Activated T-helper 17 cell treated with anti-CD3 and anti-CD28 coated beads, Interleukin-2, amount 50 U/mL, for 72 hours (primary cell): ENCODE measurements at regions not wholly inside any gene's neighbourhood (a gene's known extent, or its start where the extent isn't known, plus 50 kb on each side); places are given as distances from the start of the nearest gene placed in this dataset.

Source experiments
- ATAC-seq: fragments of 150-1000 bp; cut with Tn5 transposase; replicated peaks from 2 replicates; pipeline ENCODE4 v1.10.0; 2021; ENCODE audit warnings: mild to moderate bottlenecking, moderate library complexity
- H3K27ac Mint-ChIP-seq: one replicate; pipeline ENCODE4 v1.8.0; 2022; ENCODE audit warnings: mixed read lengths
- H3K27me3 Mint-ChIP-seq: one replicate; pipeline ENCODE4 v1.8.0; 2022; ENCODE audit warnings: mixed read lengths
- H3K36me3 Mint-ChIP-seq: one replicate; pipeline ENCODE4 v1.8.0; 2022; ENCODE audit warnings: low read depth, mild to moderate bottlenecking, mixed read lengths
- H3K4me1 Mint-ChIP-seq: one replicate; pipeline ENCODE4 v1.8.0; 2022; ENCODE audit warnings: mixed read lengths
- H3K4me3 Mint-ChIP-seq: one replicate; pipeline ENCODE4 v1.8.0; 2022; ENCODE audit warnings: mild to moderate bottlenecking, mixed read lengths
- H3K9me3 Mint-ChIP-seq: one replicate; pipeline ENCODE4 v1.8.0; 2022; ENCODE audit warnings: mixed read lengths

GRCh38 chr9:118529624-118530214, 825.5 kb downstream of the TLR4 start:
- Mint-ChIP-seq H3K27me3 (no peaks in the 10 kb centered on the region), H3K27ac (no peak overlapping the region), H3K4me3 (no peak overlapping the region), H3K36me3 (no peaks in the 10 kb centered on the region), H3K4me1 (no peaks in the 10 kb centered on the region), H3K9me3 (no peaks in the 10 kb centered on the region)
- ATAC-seq = no peak

- H3K4me3 Mint-ChIP-seq = no peak overlapping the region
- no peaks in the 10 kb centered on the region for H3K9me3 Mint-ChIP-seq
- H3K36me3 Mint-ChIP-seq = no peaks in the 10 kb centered on the region
- no peak overlapping the region for H3K27ac Mint-ChIP-seq
- no peaks in the 10 kb centered on the region for H3K4me1 Mint-ChIP-seq
- no peak for ATAC-seq
- H3K27me3 Mint-ChIP-seq = no peaks in the 10 kb centered on the region
These were observed 828.4 kb downstream of the TLR4 start for GRCh38 chr9:118532592-118532991.

- Mint-ChIP-seq H3K36me3 (no peaks in the 10 kb centered on the region), H3K4me3 (no peak overlapping the region), H3K4me1 (no peaks in the 10 kb centered on the region), H3K27ac (no peak overlapping the region), H3K27me3 (no peaks in the 10 kb centered on the region), H3K9me3 (no peaks in the 10 kb centered on the region)
- no peak for ATAC-seq
These were observed 828.9 kb downstream of the TLR4 start for GRCh38 chr9:118533101-118533500.

- no peaks in the 10 kb centered on the region for H3K9me3 Mint-ChIP-seq
- H3K36me3 Mint-ChIP-seq = no peaks in the 10 kb centered on the region
- H3K4me3 Mint-ChIP-seq = no peak overlapping the region
- no peaks in the 10 kb centered on the region for H3K4me1 Mint-ChIP-seq
- no peaks in the 10 kb centered on the region for H3K27me3 Mint-ChIP-seq
- no peak overlapping the region for H3K27ac Mint-ChIP-seq
- no peak for ATAC-seq
These were observed 829.6 kb downstream of the TLR4 start for GRCh38 chr9:118533850-118534249.

GRCh38 chr9:118536153-118536552, 832.0 kb downstream of the TLR4 start:
- Mint-ChIP-seq H3K4me1 (no peaks in the 10 kb centered on the region), H3K27ac (no peak overlapping the region), H3K27me3 (no peaks in the 10 kb centered on the region), H3K36me3 (no peaks in the 10 kb centered on the region), H3K9me3 (no peaks in the 10 kb centered on the region), H3K4me3 (no peak overlapping the region)
- ATAC-seq = no peak

GRCh38 chr9:118538959-118539358, 830.3 kb downstream of the BRINP1 start:
- Mint-ChIP-seq H3K27me3 (no peaks in the 10 kb centered on the region), H3K4me3 (no peak overlapping the region), H3K36me3 (no peaks in the 10 kb centered on the region), H3K27ac (no peak overlapping the region), H3K9me3 (no peaks in the 10 kb centered on the region), H3K4me1 (no peaks in the 10 kb centered on the region)
- no peak for ATAC-seq

GRCh38 chr9:118553465-118553864, 815.8 kb downstream of the BRINP1 start:
- ATAC-seq = no peak
- no peak overlapping the region for H3K27ac Mint-ChIP-seq

GRCh38 chr9:118554987-118555386, 814.2 kb downstream of the BRINP1 start:
- no peak overlapping the region for H3K4me3 Mint-ChIP-seq
- ATAC-seq = no peak
- peaks cover 13% of the 10 kb centered on the region for H3K9me3 Mint-ChIP-seq
- H3K27me3 Mint-ChIP-seq = no peaks in the 10 kb centered on the region
- H3K36me3 Mint-ChIP-seq = no peaks in the 10 kb centered on the region
- H3K4me1 Mint-ChIP-seq = no peaks in the 10 kb centered on the region
- H3K27ac Mint-ChIP-seq = no peak overlapping the region

More at GRCh38 chr9:118553465-118553864, 815.8 kb downstream of the BRINP1 start:
- no peak overlapping the region for H3K4me3 Mint-ChIP-seq
- no peaks in the 10 kb centered on the region for H3K4me1 Mint-ChIP-seq
- H3K27me3 Mint-ChIP-seq = no peaks in the 10 kb centered on the region
- H3K9me3 Mint-ChIP-seq = peaks cover 13% of the 10 kb centered on the region
- no peaks in the 10 kb centered on the region for H3K36me3 Mint-ChIP-seq

GRCh38 chr9:118558026-118558425, 811.2 kb downstream of the BRINP1 start:
- H3K9me3 Mint-ChIP-seq = peaks cover 13% of the 10 kb centered on the region
- no peaks in the 10 kb centered on the region for H3K27me3 Mint-ChIP-seq
- H3K4me1 Mint-ChIP-seq = no peaks in the 10 kb centered on the region
- H3K36me3 Mint-ChIP-seq = no peaks in the 10 kb centered on the region
- no peak overlapping the region for H3K4me3 Mint-ChIP-seq
- no peak overlapping the region for H3K27ac Mint-ChIP-seq
- no peak for ATAC-seq

- H3K9me3 Mint-ChIP-seq = peaks cover 17% of the 10 kb centered on the region
- H3K27ac Mint-ChIP-seq = no peak overlapping the region
- ATAC-seq = no peak
- H3K4me1 Mint-ChIP-seq = no peaks in the 10 kb centered on the region
- H3K36me3 Mint-ChIP-seq = no peaks in the 10 kb centered on the region
- H3K4me3 Mint-ChIP-seq = no peak overlapping the region
- no peaks in the 10 kb centered on the region for H3K27me3 Mint-ChIP-seq
These were observed 810.3 kb downstream of the BRINP1 start for GRCh38 chr9:118558891-118559290.

GRCh38 chr9:118561051-118561450, 808.2 kb downstream of the BRINP1 start:
- no peak for ATAC-seq
- H3K27me3 Mint-ChIP-seq = no peaks in the 10 kb centered on the region
- H3K4me3 Mint-ChIP-seq = no peak overlapping the region
- H3K36me3 Mint-ChIP-seq = no peaks in the 10 kb centered on the region
- no peaks in the 10 kb centered on the region for H3K4me1 Mint-ChIP-seq
- peaks cover 16% of the 10 kb centered on the region for H3K9me3 Mint-ChIP-seq
- no peak overlapping the region for H3K27ac Mint-ChIP-seq

GRCh38 chr9:118563677-118564076, 805.6 kb downstream of the BRINP1 start:
- no peaks in the 10 kb centered on the region for H3K4me1 Mint-ChIP-seq
- no peaks in the 10 kb centered on the region for H3K27me3 Mint-ChIP-seq
- no peak for ATAC-seq
- H3K9me3 Mint-ChIP-seq = peaks cover 8% of the 10 kb centered on the region
- H3K36me3 Mint-ChIP-seq = no peaks in the 10 kb centered on the region
- H3K4me3 Mint-ChIP-seq = no peak overlapping the region
- H3K27ac Mint-ChIP-seq = no peak overlapping the region

GRCh38 chr9:118567861-118568260, 801.4 kb downstream of the BRINP1 start:
- Mint-ChIP-seq H3K4me3 (no peak overlapping the region), H3K4me1 (no peaks in the 10 kb centered on the region), H3K27me3 (no peaks in the 10 kb centered on the region), H3K9me3 (peaks cover 4% of the 10 kb centered on the region), H3K36me3 (no peaks in the 10 kb centered on the region), H3K27ac (no peak overlapping the region)
- ATAC-seq = no peak

GRCh38 chr9:118568704-118569103, 800.5 kb downstream of the BRINP1 start:
- no peak overlapping the region for H3K27ac Mint-ChIP-seq

GRCh38 chr9:118569148-118569547, 800.1 kb downstream of the BRINP1 start:
- Mint-ChIP-seq H3K9me3 (no peaks in the 10 kb centered on the region), H3K4me3 (no peak overlapping the region), H3K4me1 (no peaks in the 10 kb centered on the region), H3K36me3 (no peaks in the 10 kb centered on the region), H3K27ac (no peak overlapping the region), H3K27me3 (no peaks in the 10 kb centered on the region)
- no peak for ATAC-seq

More at GRCh38 chr9:118568704-118569103, 800.5 kb downstream of the BRINP1 start:
- H3K4me1 Mint-ChIP-seq = no peaks in the 10 kb centered on the region
- no peak overlapping the region for H3K4me3 Mint-ChIP-seq
- no peaks in the 10 kb centered on the region for H3K9me3 Mint-ChIP-seq
- ATAC-seq = no peak
- no peaks in the 10 kb centered on the region for H3K27me3 Mint-ChIP-seq
- no peaks in the 10 kb centered on the region for H3K36me3 Mint-ChIP-seq

- ATAC-seq = no peak
- no peaks in the 10 kb centered on the region for H3K27me3 Mint-ChIP-seq
- no peak overlapping the region for H3K4me3 Mint-ChIP-seq
- H3K27ac Mint-ChIP-seq = no peak overlapping the region
- no peaks in the 10 kb centered on the region for H3K36me3 Mint-ChIP-seq
- H3K4me1 Mint-ChIP-seq = no peaks in the 10 kb centered on the region
- H3K9me3 Mint-ChIP-seq = no peaks in the 10 kb centered on the region
These were observed 799.2 kb downstream of the BRINP1 start for GRCh38 chr9:118570066-118570465.
